Endothelial cell of umbilical vein (primary cell): ENCODE measurements at regions not wholly inside any gene's neighbourhood (a gene's known extent, or its start where the extent isn't known, plus 50 kb on each side); places are given as distances from the start of the nearest gene placed in this dataset.

Experiments
- BruUV-seq: library from RNA; stranded (reverse); fragments of 400-500 nt; replicated peaks from 2 replicates; lab custom pipeline; 2021; lab: Mats Ljungman, UMichigan
- CTCF ChIA-PET: fragments of 300-600, 350-600 bp; sonication (Branson Sonifier 250); formaldehyde crosslinking; loops from one replicate; lab custom pipeline; 2021; ENCODE audit warnings: antibody characterized with exemption, inconsistent platforms; lab: Charles Lee
- POLR2A ChIA-PET: fragments of 300-600, 350-600 bp; sonication (Branson Sonifier 250); formaldehyde crosslinking; loops from one replicate; lab custom pipeline; 2021; ENCODE audit warnings: antibody characterized with exemption, inconsistent platforms; lab: Charles Lee
- DNase-seq: peaks from one replicate; pipeline ENCODE4 v3.0.0-alpha.2; 2011; ENCODE audit warnings: low read depth, low spot score
- FAIRE-seq: peaks from 2 replicates; lab custom pipeline; 2011; peaks lifted over from hg19 to GRCh38; lab: Jason Lieb, UNC
- H2AFZ ChIP-seq: 2 replicates; pipeline ENCODE4 v1.6.0; 2012; ENCODE audit warnings: low read depth, low read length, control low read depth, inconsistent platforms
- H3K27ac ChIP-seq: 2 replicates; pipeline ENCODE4 v1.5.1; 2011; ENCODE audit warnings: low read depth, mild to moderate bottlenecking, control low read depth, low read length, moderate library complexity; ENCODE audit not compliant: insufficient read depth
- H3K27me3 ChIP-seq, 2 experiments: 2 replicates each; pipeline versions ENCODE4 v1.6.0 to v1.6.1; 2011; ENCODE audit warnings: low read length in 2 of 2, mixed read lengths in 1 of 2; ENCODE audit not compliant: control insufficient read depth in 2 of 2, insufficient read depth in 2 of 2
- H3K36me3 ChIP-seq, 2 experiments: 2 replicates in 1 of 2; 3 replicates in 1 of 2; pipeline ENCODE4 v1.5.1; 2011; ENCODE audit warnings: low read length in 2 of 2, mild to moderate bottlenecking in 1 of 2, moderate library complexity in 1 of 2; ENCODE audit not compliant: control insufficient read depth in 2 of 2, insufficient read depth in 2 of 2; ENCODE audit errors: extremely low read depth in 1 of 2
- H3K4me1 ChIP-seq: 3 replicates; pipeline ENCODE4 v1.5.1; 2011; ENCODE audit warnings: mild to moderate bottlenecking, low read length; ENCODE audit not compliant: control insufficient read depth, insufficient read depth; ENCODE audit errors: extremely low read depth
- H3K4me2 ChIP-seq: 2 replicates; pipeline ENCODE4 v1.6.1; 2011; ENCODE audit warnings: low read length, control low read depth, mixed read lengths; ENCODE audit not compliant: insufficient read depth
- H3K4me3 ChIP-seq, 3 experiments: fragments of 200-600 bp in 1 of 3; sonication (generic), shearing (Covaris generic) in 1 of 3; replicated peaks in 1 of 3; 2 replicates each; pipeline ENCODE4 v1.5.1; 2011 to 2016; ENCODE audit warnings: control low read depth in 3 of 3, low read length in 3 of 3, mild to moderate bottlenecking in 2 of 3, inconsistent platforms in 1 of 3, low read depth in 1 of 3, moderate library complexity in 1 of 3; ENCODE audit not compliant: insufficient read depth in 1 of 3
- H3K79me2 ChIP-seq: 2 replicates; pipeline ENCODE4 v1.6.0; 2012; ENCODE audit warnings: low read length, inconsistent platforms; ENCODE audit not compliant: control insufficient read depth, insufficient read depth
- H3K9ac ChIP-seq: replicated peaks from 2 replicates; pipeline ENCODE3; 2011; ENCODE audit warnings: low read length, control low read depth; ENCODE audit not compliant: insufficient read depth; ENCODE audit errors: extremely low read depth
- H3K9me1 ChIP-seq: replicated peaks from 3 replicates; pipeline ENCODE4 v1.6.0; 2011; ENCODE audit warnings: mild to moderate bottlenecking, low read length; ENCODE audit not compliant: control insufficient read depth, insufficient read depth; ENCODE audit errors: extremely low read depth
- H3K9me3 ChIP-seq: replicated peaks from 2 replicates; pipeline ENCODE4 v1.5.1; 2012; ENCODE audit warnings: low read length, inconsistent platforms; ENCODE audit not compliant: control insufficient read depth, insufficient read depth
- H4K20me1 ChIP-seq: replicated peaks from 2 replicates; pipeline ENCODE3; 2011; ENCODE audit warnings: mild to moderate bottlenecking, low read length; ENCODE audit not compliant: control insufficient read depth, insufficient read depth; ENCODE audit errors: extremely low read depth
- CTCF ChIP-seq, 2 donors: IDR thresholded peaks; 1 replicate in 1 of 2; 2 replicates in 1 of 2; pipeline ENCODE4 v1.5.1; 2011; ENCODE audit warnings: low read length in 2 of 2, mild to moderate bottlenecking in 2 of 2, moderate library complexity in 2 of 2, control low read depth in 1 of 2, inconsistent platforms in 1 of 2, low read depth in 1 of 2; ENCODE audit not compliant: insufficient read depth in 1 of 2; ENCODE audit errors: extremely low read depth in 1 of 2
- EZH2 ChIP-seq: IDR thresholded peaks from 2 replicates; pipeline ENCODE4 v1.6.1; 2012; ENCODE audit warnings: borderline replicate concordance, low read depth, mild to moderate bottlenecking, moderate library complexity, low read length, inconsistent platforms; ENCODE audit not compliant: severe bottlenecking
- FOS ChIP-seq: IDR thresholded peaks from 2 replicates; pipeline ENCODE4 v1.6.1; 2011; ENCODE audit warnings: mild to moderate bottlenecking, low read length, moderate library complexity, borderline replicate concordance; ENCODE audit not compliant: insufficient read depth
- GATA2 ChIP-seq: IDR thresholded peaks from 2 replicates; pipeline ENCODE4 v1.7.0; 2011; ENCODE audit warnings: low read depth, mild to moderate bottlenecking, moderate library complexity, mixed read lengths, low read length; ENCODE audit not compliant: insufficient read length, insufficient read depth
- JUN ChIP-seq: IDR thresholded peaks from 2 replicates; pipeline ENCODE4 v1.6.1; 2011; ENCODE audit warnings: borderline replicate concordance, low read depth; ENCODE audit not compliant: insufficient read length, insufficient read depth
- MYC ChIP-seq: IDR thresholded peaks from one replicate; pipeline ENCODE4 v1.6.1; 2011; ENCODE audit warnings: mild to moderate bottlenecking, low read depth, low read length
- POLR2A ChIP-seq: IDR thresholded peaks from 2 replicates; pipeline ENCODE4 v1.6.1; 2012; ENCODE audit warnings: low read depth, mild to moderate bottlenecking, control low read depth, low read length
- POLR2AphosphoS5 ChIP-seq: IDR thresholded peaks from 2 replicates; pipeline ENCODE4 v1.6.1; 2012; ENCODE audit warnings: low read depth, mild to moderate bottlenecking, control low read depth, low read length, moderate library complexity; ENCODE audit not compliant: insufficient read depth
- dilution Hi-C: fragments of 300-500 bp; cut with MboI; formaldehyde crosslinking; loops from one replicate; pipeline ENCODE4 v1.15.0; 2019; ENCODE audit warnings: low sequenced_read_pairs; ENCODE audit not compliant: extremely low pct_ligation_motif_present
- intact Hi-C: fragments of 100-400 bp; cut with micrococcal nuclease; formaldehyde crosslinking; loops from one replicate; pipeline ENCODE4 v1.10.0; 2022
- TF ChIP-seq, protein P1 (sequence below): IDR thresholded peaks from 2 replicates; pipeline ENCODE4 v1.6.1; 2011; ENCODE audit not compliant: insufficient read depth, insufficient read length

DNA sequence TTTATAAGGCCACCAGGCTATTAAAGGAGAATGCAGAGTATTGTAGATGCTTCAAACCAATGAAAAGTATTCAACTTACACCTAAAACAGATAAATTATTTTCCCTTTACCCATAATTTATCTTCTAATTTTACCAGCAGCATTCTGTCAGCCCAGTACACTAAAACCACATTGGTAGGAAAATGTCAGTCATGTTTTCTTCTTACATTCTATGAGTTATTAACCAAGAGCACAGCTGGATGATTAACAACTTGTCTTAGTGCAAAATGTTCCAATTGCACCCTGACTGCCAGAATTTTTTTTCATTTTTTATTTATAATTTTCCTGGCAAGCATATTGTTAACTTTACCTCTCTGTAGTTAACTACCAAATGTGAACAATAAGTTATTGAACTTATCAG lies 79.0 kb upstream of the WDR75 start:
- no peaks in the 10 kb centered on the region for H3K9me1 ChIP-seq
- H3K9ac ChIP-seq = no peak overlapping the region
- H4K20me1 ChIP-seq = no peaks in the 10 kb centered on the region
- H3K4me1 ChIP-seq = peaks cover 12% of the 10 kb centered on the region
- no peak overlapping the region for H2AFZ ChIP-seq
- ChIA-PET POLR2A (interaction anchor here (0.6 kb wide), 1 partner anchor 27 kb away, joined by 3 read pairs; no protein-coding TSS in a partner anchor), CTCF (no interaction called here)
- no TSS peak for BruUV-seq
- H3K27me3 ChIP-seq = no peaks in the 10 kb centered on the region
- no peak overlapping the region for H3K27ac ChIP-seq
- H3K36me3 ChIP-seq = no peaks in the 10 kb centered on the region
- TF ChIP-seq JUN = no peak
- TF ChIP-seq, protein P1, sequence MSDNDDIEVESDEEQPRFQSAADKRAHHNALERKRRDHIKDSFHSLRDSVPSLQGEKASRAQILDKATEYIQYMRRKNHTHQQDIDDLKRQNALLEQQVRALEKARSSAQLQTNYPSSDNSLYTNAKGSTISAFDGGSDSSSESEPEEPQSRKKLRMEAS = no peak
- TF ChIP-seq EZH2 = no peak
- no peak for TF ChIP-seq MYC
- TF ChIP-seq POLR2A = no peak
- no peak for TF ChIP-seq POLR2AphosphoS5
- intact Hi-C loops = no loop called here
- H3K79me2 ChIP-seq = no peaks in the 10 kb centered on the region
- no peak overlapping the region for H3K4me2 ChIP-seq
- no peak overlapping the region for H3K4me3 ChIP-seq
- DNase-seq (no peak), FAIRE-seq (no peak)
- dilution Hi-C loops = no loop called here
- no peaks in the 10 kb centered on the region for H3K9me3 ChIP-seq

- H3K4me2 ChIP-seq = peak overlapping the region; percentile 59
- TF ChIP-seq, protein P1 = no peak
- TF ChIP-seq FOS = peak; percentile 73
- no peak for TF ChIP-seq POLR2AphosphoS5
- TF ChIP-seq JUN = peak; percentile 34
- TF ChIP-seq MYC = no peak
- TF ChIP-seq POLR2A = no peak
- TF ChIP-seq EZH2 = no peak
- TF ChIP-seq GATA2 = peak; percentile 84
- no peak for TF ChIP-seq CTCF (IDR thresholded peaks at IDR 0.05; ENCODE audit: extremely low read depth in 1 of 2, insufficient read depth in 1 of 2, low read depth in 1 of 2, low read length in 2 of 2)
- no peaks in the 10 kb centered on the region for H3K79me2 ChIP-seq
- H3K36me3 ChIP-seq = no peaks in the 10 kb centered on the region
- H3K9ac ChIP-seq = no peak overlapping the region
- no peak overlapping the region for H3K4me3 ChIP-seq
- H4K20me1 ChIP-seq = no peaks in the 10 kb centered on the region
- ChIA-PET POLR2A (no interaction called here), CTCF (no interaction called here)
- peak overlapping the region; percentile 87 for H2AFZ ChIP-seq
- H3K9me3 ChIP-seq = no peaks in the 10 kb centered on the region
- peak; percentile 78 for FAIRE-seq
- dilution Hi-C loops (no loop called here), intact Hi-C loops (no loop called here)
- DNase-seq = peak; percentile 75
- no peaks in the 10 kb centered on the region for H3K27me3 ChIP-seq
- peaks cover 14% of the 10 kb centered on the region for H3K4me1 ChIP-seq
- no peaks in the 10 kb centered on the region for H3K9me1 ChIP-seq
- no TSS peak for BruUV-seq
- H3K27ac ChIP-seq = peak overlapping the region; percentile 22
Observed at GRCh38 chr2:189363559-189363958, 77.7 kb upstream of the WDR75 start.
